GM18507 (cell line): ENCODE measurements at regions not wholly inside any gene's neighbourhood (a gene's known extent, or its start where the extent isn't known, plus 50 kb on each side); places are given as distances from the start of the nearest gene placed in this dataset.

Experiments
- DNase-seq: peaks from one replicate; pipeline ENCODE4 v3.0.0; 2011; ENCODE audit warnings: low read depth; ENCODE audit not compliant: insufficient read length; ENCODE audit errors: extremely low spot score
- FAIRE-seq: peaks from 2 replicates; lab custom pipeline; 2011; peaks lifted over from hg19 to GRCh38; lab: Jason Lieb, UNC

DNA sequence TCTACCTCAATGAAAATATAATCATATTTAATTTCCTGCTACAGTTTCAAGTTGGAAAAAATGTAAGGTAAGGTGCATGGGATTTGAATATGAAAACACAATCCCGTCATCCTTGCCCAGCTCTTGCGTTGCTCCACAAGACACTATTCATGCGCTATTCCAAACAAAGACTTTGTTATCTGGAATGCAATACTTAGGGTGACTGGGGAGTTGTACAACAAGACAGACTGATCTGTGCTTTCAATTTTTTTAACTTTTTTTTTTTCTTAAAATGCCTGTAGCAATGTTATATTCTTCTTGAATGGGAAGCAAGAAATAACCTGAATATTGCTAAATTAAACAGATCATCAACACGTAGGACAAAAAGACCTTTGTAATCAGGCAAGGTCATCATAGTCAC, 1077.2 kb downstream of the TTLL7 start:
- DNase-seq = no peak
- no peak for FAIRE-seq

DNA sequence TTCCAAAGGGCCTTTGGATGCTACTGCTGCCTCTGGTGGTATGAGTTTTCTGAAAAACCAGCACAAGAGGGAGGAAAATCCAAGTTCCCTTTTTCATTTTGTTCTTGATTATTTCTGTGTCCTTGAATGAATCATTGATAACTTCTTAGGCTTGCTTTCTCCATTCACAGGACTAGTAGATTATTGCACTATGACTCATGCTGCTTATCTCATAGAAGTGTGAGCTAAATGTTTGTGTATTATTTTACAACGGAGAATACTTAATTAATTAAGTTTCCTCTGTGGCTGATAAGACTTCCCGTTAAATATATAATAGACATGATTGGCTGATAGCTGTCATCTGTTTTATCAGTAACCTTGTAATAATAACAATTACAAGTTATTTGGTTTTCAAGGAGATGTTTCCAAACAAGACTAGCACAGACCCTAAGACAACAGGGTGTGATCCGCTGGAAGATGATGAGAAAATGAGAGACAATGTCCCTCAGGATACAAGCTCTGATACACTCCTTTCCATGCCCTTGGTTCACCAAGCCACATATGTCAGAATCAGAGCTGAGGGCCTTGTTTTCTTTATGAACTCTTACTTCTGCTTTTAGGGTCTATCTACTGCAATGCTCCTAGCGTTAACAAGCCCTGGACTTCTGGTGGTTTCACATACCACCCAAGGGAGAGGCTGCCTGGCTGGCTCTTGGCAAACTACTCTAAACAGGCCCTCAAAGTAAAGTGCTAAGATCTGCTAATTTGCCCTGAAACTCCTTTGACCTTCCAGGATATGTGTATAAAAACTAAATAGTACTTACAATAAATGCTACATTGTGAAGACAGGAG, 1078.3 kb downstream of the TTLL7 start:
- FAIRE-seq = no peak
- DNase-seq = no peak

DNA sequence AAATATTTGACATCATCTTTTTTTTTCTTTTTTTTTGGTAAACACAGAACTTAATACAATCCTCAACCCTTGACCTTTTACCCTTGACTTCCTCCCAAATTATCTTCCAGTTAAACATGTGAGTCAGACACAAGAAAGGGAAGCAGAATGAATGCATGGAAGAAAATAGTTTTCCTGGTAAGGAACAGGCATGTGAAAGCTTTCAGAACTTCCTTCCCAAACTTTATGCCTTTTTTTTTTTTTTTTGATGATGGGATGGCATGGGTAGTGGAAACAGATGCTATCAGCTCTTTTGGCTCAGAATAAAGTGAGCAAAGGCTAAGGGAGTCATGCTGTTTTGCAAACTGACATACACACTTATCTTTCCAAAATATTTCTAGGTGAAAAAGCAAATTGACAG, 1079.1 kb downstream of the TTLL7 start:
- FAIRE-seq (no peak), DNase-seq (no peak)

DNA sequence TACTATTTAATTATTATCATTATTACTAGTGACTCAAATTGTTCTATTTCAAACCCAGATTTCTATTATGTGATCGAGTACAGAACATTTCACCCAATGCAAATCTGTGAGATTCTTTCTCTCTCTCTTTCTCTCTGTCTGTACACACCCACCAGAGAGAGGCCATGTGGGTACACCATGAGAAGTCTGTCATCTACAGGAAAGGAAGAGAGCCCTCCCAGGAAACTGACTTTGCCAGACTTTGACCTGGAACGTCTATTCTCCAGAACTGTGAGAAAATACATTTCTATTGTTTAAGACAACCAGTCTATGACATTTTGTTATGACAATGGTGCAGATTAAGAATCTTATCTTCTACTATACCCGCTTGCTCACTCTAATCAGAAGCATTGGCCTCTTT, 1091.6 kb downstream of the TTLL7 start:
- FAIRE-seq (no peak), DNase-seq (no peak)

DNA sequence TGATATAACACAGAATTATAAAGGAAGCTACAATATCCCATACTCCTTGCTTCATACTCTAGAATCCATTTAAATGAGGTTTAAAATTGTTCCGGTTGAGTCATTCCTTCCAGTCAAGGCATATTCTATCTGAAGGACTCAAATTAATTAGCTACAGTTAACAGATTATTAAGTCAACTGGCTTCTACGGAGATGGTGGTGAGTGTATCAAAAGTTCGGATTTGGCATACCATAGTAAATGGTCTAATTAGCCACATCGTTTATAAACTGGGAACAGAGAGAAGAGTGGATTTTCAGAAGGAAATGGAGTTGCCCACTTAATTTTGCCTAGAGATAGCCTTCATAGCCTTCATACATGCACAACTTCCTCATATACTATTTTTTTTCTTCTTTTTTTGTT, 1095.3 kb downstream of the TTLL7 start:
- DNase-seq (no peak), FAIRE-seq (no peak)

DNA sequence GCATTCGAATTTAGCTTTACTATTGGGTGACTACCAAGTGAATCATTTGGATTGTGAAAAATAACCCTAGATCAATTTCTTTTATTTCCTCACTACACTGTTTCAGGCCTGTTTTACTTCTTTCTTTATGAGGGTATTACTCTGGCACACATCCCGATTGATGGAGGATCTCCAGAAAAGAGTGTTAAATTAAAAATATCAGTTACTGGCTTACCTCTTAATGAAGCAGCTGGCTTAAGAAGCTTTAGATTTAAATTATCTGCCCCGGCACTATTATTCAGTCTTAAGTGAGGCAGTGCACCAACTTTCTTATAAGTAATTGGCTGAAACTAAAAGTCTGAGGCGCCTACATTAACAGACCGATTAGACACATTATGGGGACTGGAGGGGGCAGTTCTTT, 1097.4 kb downstream of the TTLL7 start:
- no peak for FAIRE-seq
- no peak for DNase-seq

DNA sequence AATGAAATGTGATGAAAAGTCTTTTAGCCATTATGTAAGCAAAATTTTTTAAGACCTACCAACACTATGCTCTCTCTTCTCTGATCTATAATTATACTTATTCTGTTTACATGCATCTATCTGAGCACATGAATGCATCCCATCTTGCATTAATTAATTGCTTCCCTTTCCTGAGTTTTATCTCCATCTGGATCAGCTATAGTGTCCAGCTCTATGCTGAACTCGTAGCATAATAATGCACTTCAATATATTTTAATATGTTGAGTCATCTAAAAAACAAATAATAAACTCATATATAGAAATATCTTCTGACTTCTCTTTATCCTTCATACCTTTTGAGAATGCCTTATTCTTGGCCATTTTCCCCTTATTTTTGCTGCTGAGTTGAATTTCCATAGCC, 1097.8 kb downstream of the TTLL7 start:
- DNase-seq (no peak), FAIRE-seq (no peak)

DNA sequence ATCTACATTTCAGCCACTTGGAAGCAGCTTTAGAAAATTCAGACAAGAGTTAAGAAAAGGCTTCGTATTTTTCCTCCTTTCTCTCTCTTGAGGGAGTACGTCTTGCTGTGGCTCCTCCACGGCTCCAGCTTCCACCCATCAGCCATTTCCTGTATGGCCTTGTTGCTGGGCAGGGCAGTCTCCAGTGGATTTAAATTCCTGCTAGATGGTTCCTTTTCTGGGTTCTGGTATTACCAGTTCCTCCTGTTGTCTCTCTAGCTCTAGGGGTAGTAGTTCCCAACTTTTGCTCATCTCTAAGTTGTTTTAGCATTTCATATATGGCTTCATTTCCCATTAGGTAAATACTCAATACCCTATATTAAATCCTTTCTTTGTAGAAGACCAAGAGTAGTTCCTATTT, 1098.3 kb downstream of the ADGRL2 start:
- FAIRE-seq = no peak
- DNase-seq = no peak

DNA sequence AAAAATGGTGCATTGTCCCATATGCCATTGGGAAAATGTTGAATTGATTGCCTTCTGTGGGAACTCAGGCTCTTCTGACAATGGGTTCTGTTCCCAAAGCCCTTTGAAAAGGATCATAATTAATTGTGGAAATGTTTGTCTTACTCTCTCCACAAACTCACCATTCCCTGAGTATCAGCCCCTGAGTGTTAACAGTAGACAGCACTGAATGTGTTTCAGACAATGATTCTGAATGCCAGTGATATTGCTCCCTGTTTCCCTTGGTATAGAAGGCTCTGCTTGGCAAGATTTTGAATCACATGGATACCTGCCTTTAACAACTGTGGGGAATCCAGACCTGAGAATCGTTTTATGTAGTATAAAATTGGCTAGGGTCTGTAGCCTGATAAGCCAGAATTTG, 1096.8 kb downstream of the ADGRL2 start:
- no peak for DNase-seq
- no peak for FAIRE-seq

DNA sequence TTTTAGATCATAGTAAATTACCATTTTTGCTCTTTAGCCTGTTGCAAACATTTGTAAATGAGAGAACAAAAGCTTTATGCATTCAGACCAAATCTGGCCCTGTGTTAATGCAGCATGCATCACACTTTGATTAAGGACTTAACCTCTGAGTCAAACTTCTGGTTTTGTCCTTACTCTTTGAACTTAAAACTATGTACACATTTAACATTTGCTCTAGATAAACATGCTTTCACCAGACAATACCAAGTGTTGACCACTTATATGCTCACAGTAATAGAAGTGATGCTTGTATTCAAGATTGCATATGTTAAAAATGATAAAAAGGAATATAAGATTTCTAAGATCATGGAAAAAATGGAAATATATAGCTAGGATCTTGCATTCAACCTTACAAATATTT, 1095.3 kb downstream of the ADGRL2 start:
- no peak for FAIRE-seq

DNA sequence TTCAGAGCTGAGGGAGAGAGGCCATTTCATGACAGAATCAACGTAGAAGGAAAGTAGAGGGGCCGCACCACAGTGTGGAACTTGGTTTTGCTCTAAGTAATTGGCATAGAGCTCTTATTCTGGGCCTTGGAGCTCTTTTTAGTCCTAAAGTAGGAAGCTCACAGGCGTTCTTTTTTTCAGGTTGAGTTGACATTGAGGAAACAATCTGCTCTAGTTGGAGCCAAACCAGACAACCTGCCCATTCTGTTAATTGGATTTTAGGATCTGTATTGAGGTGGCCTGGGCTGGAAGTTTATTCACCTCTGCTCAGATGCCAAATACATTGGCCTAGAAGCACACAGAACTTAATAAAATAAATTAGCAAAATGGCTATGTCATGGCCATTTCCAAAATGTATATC, 1093.9 kb downstream of the ADGRL2 start:
- FAIRE-seq = no peak
- no peak for DNase-seq

More for the DNA sequence above, 1095.3 kb downstream of the ADGRL2 start:
- no peak for DNase-seq

DNA sequence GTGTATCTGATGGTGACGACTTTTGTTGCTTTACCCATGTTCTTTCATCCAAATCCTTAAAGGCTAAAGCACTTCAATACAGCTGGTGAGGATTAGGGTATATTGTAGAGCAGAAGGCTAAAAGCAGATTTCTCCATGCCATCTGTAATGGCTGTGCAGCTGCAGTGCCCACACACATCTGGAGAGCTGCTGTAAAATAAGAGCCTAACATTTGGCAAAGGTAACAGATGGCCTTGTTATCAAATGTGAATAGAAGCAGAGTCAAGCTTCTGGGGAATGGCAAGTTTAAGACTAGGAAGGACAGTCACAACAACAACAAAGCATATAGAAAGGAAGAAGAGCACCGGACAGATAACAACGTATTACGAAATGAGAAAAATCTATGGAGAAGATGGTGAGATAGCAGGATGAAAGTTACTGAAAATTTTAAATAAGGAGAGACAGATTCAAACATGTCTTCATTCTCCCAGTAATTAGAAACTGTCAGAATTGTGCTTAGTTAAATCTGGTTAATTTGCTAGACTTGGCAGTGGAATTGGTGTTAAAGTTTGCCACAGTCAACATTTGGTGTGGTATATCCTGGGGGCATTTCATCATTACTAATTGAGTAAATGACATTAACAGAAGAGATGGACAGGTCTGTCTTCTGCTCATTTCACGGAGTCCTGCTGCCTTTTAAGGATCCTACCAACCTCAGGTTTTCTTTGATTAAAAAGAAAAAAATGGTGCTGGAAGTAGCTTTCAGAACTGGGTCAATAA, 1093.2 kb downstream of the ADGRL2 start:
- FAIRE-seq (no peak), DNase-seq (no peak)

DNA sequence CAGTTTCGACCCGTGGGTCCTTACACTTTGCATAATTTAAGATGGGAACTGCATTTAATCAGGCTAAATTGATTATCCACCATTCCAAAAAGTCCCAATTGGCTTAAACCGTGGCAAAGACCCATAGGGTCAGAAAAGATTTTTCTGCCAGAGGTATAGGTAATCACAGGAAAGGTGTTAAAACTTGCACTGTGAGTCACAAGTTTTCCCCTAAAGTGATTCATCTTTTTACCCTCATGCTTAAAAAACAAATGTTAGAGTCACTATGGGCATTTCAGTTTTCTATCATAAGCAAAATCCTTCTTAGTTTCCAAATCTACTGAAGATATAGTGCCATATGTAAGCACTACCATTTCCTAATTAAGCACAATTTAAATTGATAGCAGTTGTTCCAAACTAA, 1079.8 kb downstream of the ADGRL2 start:
- no peak for FAIRE-seq

DNA sequence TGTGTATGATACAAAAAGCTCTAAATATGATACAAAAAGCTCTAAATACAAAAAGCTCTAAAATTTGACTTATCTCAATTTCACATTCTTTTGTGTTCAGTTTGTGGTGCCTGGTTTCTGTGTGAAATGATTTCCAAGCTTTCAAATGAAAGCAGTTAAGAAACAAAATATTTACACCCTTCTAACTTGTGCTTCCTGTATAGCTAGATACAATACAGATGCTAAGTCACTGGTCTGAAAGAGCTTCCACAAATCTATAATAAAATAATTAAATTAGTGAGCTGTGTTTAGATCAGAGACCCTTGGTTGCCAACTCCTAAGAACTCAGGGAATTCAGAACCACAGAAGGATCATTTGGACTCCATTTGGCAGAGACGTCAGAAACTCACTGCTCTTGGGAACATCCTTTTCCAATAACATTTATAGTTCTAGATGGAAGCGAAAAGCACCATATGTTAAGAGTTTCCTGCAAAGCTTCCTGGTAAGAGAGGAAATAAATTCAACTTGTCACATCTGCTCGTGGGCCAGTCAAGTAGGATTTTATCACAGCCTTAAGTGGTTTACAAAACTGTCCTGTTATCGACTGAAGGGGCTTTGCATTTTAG, 1079.1 kb downstream of the ADGRL2 start:
- FAIRE-seq = no peak
- DNase-seq = no peak

More for the DNA sequence above, 1079.8 kb downstream of the ADGRL2 start:
- DNase-seq = no peak

DNA sequence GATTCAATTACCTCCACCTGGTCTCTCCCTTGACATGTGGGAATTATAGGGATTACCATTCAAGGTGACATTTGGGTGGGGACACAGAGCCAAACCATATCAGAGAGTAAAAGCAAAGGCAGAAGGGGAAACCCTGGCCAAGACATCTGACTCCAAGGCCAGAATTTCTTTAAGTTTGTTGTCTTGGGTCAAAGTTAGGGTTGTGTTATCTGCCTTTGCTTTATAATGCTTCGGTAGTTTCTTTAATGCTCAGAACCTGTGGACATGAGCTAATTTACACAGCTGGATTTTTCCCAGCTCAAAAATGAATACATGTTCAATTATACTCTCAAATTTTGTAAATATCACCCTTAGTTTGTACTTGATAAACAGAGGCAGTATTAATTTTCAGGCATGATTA, 1074.4 kb downstream of the ADGRL2 start:
- no peak for FAIRE-seq

DNA sequence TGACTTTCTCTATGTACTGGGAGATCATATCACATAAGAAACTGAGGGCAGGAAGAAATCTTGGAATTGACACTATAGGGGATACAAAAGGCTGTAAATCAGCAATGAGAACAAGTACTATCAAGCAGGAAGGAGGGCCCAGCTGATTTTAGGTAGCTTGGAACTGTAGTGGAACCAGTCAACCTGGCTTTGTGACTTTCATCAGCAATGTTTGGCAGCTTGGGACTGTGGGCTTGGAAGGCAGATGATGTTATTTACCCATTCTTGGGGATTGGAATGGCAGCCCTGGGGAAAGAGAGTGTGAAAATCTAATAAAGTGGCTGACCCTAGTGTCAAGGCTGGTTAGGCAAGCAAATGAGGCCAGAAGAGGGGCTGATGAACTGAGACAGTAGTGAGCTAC, 1073.3 kb downstream of the ADGRL2 start:
- no peak for FAIRE-seq

More for the DNA sequence above, 1074.4 kb downstream of the ADGRL2 start:
- DNase-seq = no peak

DNA sequence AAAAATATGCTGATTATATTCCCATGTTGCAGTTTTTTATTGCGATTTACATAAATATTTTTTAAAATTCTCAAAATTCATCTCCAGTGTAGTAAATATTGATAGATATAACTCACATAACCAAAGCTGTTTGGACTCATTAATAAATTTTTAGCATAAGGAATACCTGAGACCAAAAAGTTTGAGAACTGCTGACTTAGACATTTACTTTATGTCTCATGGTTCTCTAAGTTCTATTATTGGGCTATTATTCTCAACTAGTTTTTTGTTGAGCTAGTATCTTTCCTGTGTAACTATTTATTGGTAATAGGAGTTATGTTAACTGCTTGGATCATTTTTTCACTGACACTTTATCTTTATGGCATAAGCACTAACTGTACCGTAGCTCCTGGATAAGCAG, 1069.6 kb downstream of the ADGRL2 start:
- DNase-seq (no peak), FAIRE-seq (no peak)

More for the DNA sequence above, 1073.3 kb downstream of the ADGRL2 start:
- no peak for DNase-seq

DNA sequence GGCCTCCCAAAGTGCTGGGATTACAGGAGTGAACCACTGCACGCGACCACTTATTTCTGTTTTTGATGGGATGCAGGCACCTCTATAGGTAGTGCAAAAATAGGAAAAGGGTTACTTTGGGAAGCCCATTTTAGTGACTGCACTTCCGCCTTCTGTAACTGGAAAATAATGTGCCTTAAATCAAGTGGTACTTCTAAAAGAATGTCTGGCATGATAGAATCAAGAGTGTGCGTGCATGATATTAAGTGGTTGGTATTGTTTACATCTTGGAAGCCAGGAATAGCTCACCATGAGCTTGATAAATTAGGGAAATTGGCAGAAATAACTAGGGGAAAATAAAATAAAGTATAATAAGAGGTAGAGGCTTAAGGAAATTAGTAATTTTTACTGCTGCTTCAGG, 1067.0 kb downstream of the ADGRL2 start:
- DNase-seq = no peak
- no peak for FAIRE-seq

DNA sequence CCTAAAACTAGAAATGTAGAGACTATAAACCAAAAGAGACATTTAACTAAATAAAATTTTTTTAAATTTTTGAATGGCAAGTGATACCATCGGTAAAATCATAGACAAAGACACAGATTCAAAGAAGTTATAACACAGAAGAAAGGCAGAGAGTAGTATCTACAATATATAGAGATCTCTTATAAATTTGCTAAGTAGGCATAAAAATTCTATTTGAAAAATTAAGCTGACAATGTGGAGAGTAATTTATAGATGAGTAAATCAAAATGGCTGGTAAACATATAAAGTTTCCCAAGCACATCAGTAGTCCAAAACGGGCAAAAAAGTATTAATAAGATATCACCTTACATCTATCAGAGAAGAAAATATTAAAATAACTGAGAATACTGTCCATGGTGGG, 1061.0 kb downstream of the ADGRL2 start:
- no peak for FAIRE-seq
- no peak for DNase-seq

DNA sequence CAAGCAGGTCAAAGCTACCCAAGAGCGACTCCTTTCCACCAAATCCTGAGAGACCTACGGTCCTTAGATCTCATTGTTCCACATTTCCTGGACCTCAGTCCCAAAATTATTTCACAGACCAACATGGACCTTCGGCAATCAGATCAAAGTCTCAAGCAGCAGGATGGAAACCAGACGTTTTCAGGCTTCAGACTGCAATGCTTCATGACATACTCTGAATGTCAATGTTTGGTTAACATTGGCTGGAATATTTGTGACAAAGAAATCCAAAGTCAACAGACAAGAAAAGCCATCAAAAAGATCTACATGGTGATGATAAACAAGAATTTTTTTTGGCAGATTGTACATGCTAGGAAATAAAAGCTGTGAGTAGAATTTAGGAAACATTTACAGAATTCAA, 1057.3 kb downstream of the ADGRL2 start:
- FAIRE-seq (no peak), DNase-seq (no peak)

DNA sequence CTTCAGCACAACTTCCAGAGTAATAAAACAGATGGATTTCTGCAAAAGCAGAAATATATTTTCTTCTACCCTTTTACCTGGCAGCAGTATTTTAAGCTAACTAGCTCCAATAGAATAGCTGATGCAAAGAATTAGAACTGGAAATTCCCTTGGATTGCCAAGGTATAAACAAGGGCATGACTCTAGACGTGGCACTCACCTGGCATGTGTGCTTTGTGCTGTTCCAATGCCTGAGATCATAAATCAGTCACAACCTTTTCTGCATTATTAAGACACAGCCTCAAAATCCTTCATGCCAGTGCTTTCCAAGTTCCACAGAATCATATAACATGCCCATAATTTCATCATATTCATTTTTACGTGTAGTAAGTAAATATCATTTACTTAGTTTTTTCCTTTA, 1048.7 kb downstream of the ADGRL2 start:
- no peak for DNase-seq
- no peak for FAIRE-seq
